ENCODE measurements at regions not wholly inside any gene's neighbourhood (a gene's known extent, or its start where the extent isn't known, plus 50 kb on each side); places are given as distances from the start of the nearest gene placed in this dataset.

DNA sequence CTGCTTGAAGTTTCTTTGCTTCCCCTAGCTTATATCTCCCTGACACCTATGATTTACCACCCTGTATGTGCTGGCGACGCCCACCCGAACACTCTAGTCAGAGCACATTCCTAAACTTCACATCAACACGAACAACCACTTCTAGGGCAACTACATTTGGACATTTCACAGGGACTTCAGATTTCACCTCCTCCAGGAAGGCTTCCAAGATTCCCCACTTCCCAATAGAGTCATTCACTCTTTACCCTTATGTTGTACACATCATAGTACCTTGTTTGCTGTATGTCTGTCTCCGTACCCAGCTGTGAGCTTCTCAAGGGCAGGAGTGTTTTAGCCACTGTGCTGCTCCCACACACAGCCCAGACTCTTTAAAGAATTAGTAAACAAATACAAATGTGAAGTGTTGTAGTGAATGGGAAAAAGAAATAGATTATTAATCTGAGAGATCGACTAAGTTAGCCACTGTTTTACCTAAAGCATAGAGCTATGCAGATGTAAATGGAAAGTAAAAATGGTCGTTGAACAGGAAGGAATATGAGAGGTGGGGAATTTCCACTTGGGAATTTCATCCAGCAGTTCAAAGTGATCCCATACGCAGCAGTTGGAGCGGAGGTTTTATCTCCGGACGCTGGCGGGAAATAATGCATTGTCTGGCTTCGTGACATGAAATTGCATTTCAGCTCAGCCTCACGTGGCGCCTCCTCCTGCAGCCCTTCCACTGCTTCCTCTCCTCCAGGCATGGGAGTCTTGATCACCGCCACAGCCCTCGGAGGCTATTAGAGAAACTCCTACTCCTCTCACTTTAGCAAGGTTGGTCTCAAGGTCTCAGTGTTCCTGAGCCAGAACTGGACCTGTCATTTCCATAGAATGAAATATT, 233.4 kb upstream of the COPS8 start:
- Histone ChIP-seq H3K36me3 (no peaks in the 10 kb centered on the region), H3K9me3 (no peaks in the 10 kb centered on the region), H3K4me3 (no peak overlapping the region), H3K27me3 (no peaks in the 10 kb centered on the region), H3K27ac (no peak overlapping the region), H3K4me1 (no peaks in the 10 kb centered on the region)
- WGBS, 2 donors: 63 to 64% methylated on average over 17 of the region's 17 CpGs
- intact Hi-C loops (cut with DNase I): no loop called here
- TF ChIP-seq POLR2A (IDR thresholded peaks at IDR 0.05) (no peak), EP300 (IDR thresholded peaks at IDR 0.05) (no peak), POLR2AphosphoS5 (IDR thresholded peaks at IDR 0.05) (no peak)
- TF ChIP-seq, protein P1, sequence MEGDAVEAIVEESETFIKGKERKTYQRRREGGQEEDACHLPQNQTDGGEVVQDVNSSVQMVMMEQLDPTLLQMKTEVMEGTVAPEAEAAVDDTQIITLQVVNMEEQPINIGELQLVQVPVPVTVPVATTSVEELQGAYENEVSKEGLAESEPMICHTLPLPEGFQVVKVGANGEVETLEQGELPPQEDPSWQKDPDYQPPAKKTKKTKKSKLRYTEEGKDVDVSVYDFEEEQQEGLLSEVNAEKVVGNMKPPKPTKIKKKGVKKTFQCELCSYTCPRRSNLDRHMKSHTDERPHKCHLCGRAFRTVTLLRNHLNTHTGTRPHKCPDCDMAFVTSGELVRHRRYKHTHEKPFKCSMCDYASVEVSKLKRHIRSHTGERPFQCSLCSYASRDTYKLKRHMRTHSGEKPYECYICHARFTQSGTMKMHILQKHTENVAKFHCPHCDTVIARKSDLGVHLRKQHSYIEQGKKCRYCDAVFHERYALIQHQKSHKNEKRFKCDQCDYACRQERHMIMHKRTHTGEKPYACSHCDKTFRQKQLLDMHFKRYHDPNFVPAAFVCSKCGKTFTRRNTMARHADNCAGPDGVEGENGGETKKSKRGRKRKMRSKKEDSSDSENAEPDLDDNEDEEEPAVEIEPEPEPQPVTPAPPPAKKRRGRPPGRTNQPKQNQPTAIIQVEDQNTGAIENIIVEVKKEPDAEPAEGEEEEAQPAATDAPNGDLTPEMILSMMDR (IDR thresholded peaks at IDR 0.05): no peak
- no peak for DNase-seq

DNA sequence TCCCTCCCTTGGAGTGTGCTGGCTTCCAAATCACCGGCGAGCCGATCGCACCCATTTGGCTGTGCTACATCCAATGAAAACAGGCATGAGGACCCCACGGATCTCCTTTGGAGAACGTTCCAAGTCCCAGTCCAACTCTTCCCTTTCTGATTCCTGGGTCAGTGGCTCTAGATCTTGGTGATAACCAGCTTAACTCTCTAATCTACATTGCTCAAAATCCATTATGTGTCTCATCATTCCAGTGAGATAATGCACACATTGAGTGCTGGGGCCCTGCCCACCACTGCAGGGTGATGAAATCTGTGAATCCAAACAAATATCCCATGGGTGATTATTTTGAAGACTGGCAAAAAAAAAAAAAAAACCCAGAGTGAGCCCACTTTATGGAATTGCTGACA, 232.7 kb upstream of the COPS8 start:
- Histone ChIP-seq H3K27ac (no peak overlapping the region), H3K4me3 (no peak overlapping the region), H3K9me3 (no peaks in the 10 kb centered on the region), H3K27me3 (no peaks in the 10 kb centered on the region), H3K4me1 (no peaks in the 10 kb centered on the region), H3K36me3 (no peaks in the 10 kb centered on the region)
- intact Hi-C loops (cut with DNase I): no loop called here
- TF ChIP-seq POLR2A (IDR thresholded peaks at IDR 0.05): no peak
- no peak for TF ChIP-seq POLR2AphosphoS5 (IDR thresholded peaks at IDR 0.05)
- TF ChIP-seq, protein P1 (IDR thresholded peaks at IDR 0.05): no peak
- TF ChIP-seq EP300 (IDR thresholded peaks at IDR 0.05): no peak
- no peak for DNase-seq
- 85 to 89% methylated on average over 6 of the region's 6 CpGs for WGBS, 2 donors

- 85 to 86% methylated on average over 13 of the region's 13 CpGs for WGBS, 2 donors
- no peaks in the 10 kb centered on the region for H3K9me3 ChIP-seq
- intact Hi-C loops (cut with DNase I): no loop called here
- no peak overlapping the region for H3K4me3 ChIP-seq
- no peaks in the 10 kb centered on the region for H3K27me3 ChIP-seq
- H3K27ac ChIP-seq: no peak overlapping the region
- no peaks in the 10 kb centered on the region for H3K4me1 ChIP-seq
- no peaks in the 10 kb centered on the region for H3K36me3 ChIP-seq
- no peak for DNase-seq
- TF ChIP-seq EP300 (IDR thresholded peaks at IDR 0.05) (no peak), POLR2A (IDR thresholded peaks at IDR 0.05) (no peak), POLR2AphosphoS5 (IDR thresholded peaks at IDR 0.05) (no peak)
- TF ChIP-seq, protein P1 (IDR thresholded peaks at IDR 0.05): no peak
Observed at GRCh38 chr2:236853585-236854051, 232.1 kb upstream of the COPS8 start.

- peak; percentile 38 for DNase-seq
- H3K36me3 ChIP-seq: no peaks in the 10 kb centered on the region
- H3K9me3 ChIP-seq: no peaks in the 10 kb centered on the region
- WGBS, 2 donors: 80 to 90% methylated on average over 9 of the region's 9 CpGs
- H3K27me3 ChIP-seq: no peaks in the 10 kb centered on the region
- TF ChIP-seq EP300 (IDR thresholded peaks at IDR 0.05) (no peak), POLR2AphosphoS5 (IDR thresholded peaks at IDR 0.05) (no peak), POLR2A (IDR thresholded peaks at IDR 0.05) (no peak)
- TF ChIP-seq, protein P1 (IDR thresholded peaks at IDR 0.05): no peak
- intact Hi-C loops (cut with DNase I): no loop called here
- H3K4me3 ChIP-seq: no peak overlapping the region
- no peak overlapping the region for H3K27ac ChIP-seq
- no peaks in the 10 kb centered on the region for H3K4me1 ChIP-seq
Observed at GRCh38 chr2:236855176-236855865, 230.4 kb upstream of the COPS8 start.
